Heart left ventricle (tissue), 16 donors: ENCODE measurements at regions not wholly inside any gene's neighbourhood (a gene's known extent, or its start where the extent isn't known, plus 50 kb on each side); places are given as distances from the start of the nearest gene placed in this dataset.
A peak's percentile ranks its signal among the peaks of the same experiment; 100 is the strongest.
"Not testable (repeated sequence)": the region's sequence is repeated elsewhere in the genome, so short reads cannot be mapped to it uniquely, and the experiment has no call there.

Experiments
- ATAC-seq, 4 donors: fragments of 200-7000 bp; cut with Tn5 transposase; one replicate each; pipeline ENCODE4 v1.9.1; 2020 to 2022; ENCODE audit warnings: moderate library complexity in 4 of 4, mild to moderate bottlenecking in 3 of 4, moderate number of reproducible peaks in 1 of 4
- DNase-seq, 5 donors: peaks; one replicate each; pipeline ENCODE4 v3.0.0-alpha.2; 2020
- H3K27ac ChIP-seq, 12 donors: fragments of 200-600 bp; sonication (generic) in 4 of 12; one replicate each; pipeline versions ENCODE4 v1.5.0 to v1.8.0; 2016 to 2022; ENCODE audit warnings: mild to moderate bottlenecking in 2 of 12
- H3K27me3 ChIP-seq, 9 donors: fragments of 200-600 bp; sonication (generic) in 2 of 9; one replicate each; pipeline versions ENCODE4 v1.5.1 to v1.8.0; 2016 to 2022; ENCODE audit warnings: mild to moderate bottlenecking in 3 of 9
- H3K36me3 ChIP-seq, 9 donors: fragments of 200-600 bp; sonication (generic) in 2 of 9; one replicate each; pipeline versions ENCODE4 v1.5.0 to v1.8.0; 2018 to 2022; ENCODE audit warnings: mild to moderate bottlenecking in 2 of 9
- H3K4me1 ChIP-seq, 12 donors: fragments of 200-600 bp; sonication (generic) in 4 of 12; one replicate each; pipeline versions ENCODE4 v1.5.0 to v1.8.0; 2016 to 2022; ENCODE audit warnings: mild to moderate bottlenecking in 3 of 12
- H3K4me3 ChIP-seq, 12 donors: fragments of 200-600 bp; sonication (generic) in 4 of 12; one replicate each; pipeline versions ENCODE4 v1.5.0 to v1.8.0; 2017 to 2022; ENCODE audit warnings: mild to moderate bottlenecking in 9 of 12, moderate library complexity in 4 of 12
- H3K9me3 ChIP-seq, 12 donors: fragments of 200-600 bp; sonication (generic) in 4 of 12; one replicate each; pipeline versions ENCODE4 v1.5.0 to v1.8.0; 2016 to 2022; ENCODE audit warnings: mild to moderate bottlenecking in 1 of 12
- POLR2A ChIP-seq, 2 donors: fragments of 450-650 bp; IDR thresholded peaks; one replicate each; pipeline ENCODE4 v1.6.1; 2017; ENCODE audit warnings: antibody characterized with exemption in 2 of 2, mild to moderate bottlenecking in 2 of 2, moderate library complexity in 2 of 2
- WGBS, 4 donors: extraction: QIAGEN DNeasy Blood & Tissue Kit in 2 of 4; methylation state at CpG; one replicate each; pipeline versions ENCODE4 v1.1.5 to v1.1.7; 2013 to 2018; 5-methylcytosine and 5-hydroxymethylcytosine counted together
- intact Hi-C, 10 donors: fragments of 100-400 bp; cut with DNase I; formaldehyde crosslinking; loops; one replicate each; pipeline versions ENCODE4 v1.11.1 to v1.14.2; 2022
- TF ChIP-seq, protein P1 (sequence below), 12 donors: fragments of 200-600 bp; sonication (generic) in 4 of 12; IDR thresholded peaks; one replicate each; pipeline versions ENCODE4 v1.5.0 to v1.8.0; 2018 to 2022; ENCODE audit warnings: antibody characterized with exemption in 12 of 12, mild to moderate bottlenecking in 5 of 12
- donor health status: ischemic (EF 13 %, LVEDD 7.1; RV severe dilation, severe dysfunction).
- donor health status: healthy with polysubstance abuse.
- donor health status: DM: no; HTN: yes; CAD: no.
- donor health status: DM: no; HTN: no; CAD: no.
- donor health status: ischemic (EF 25% LVEDD 6.9; RV normal size, moderate dysfunction).
- donor health status: ischemic (EF 25% LVEDD 5.7; RV mildly dilated, moderate dysfunction).
- donor health status: healthy.
- donor health status: DM: yes; HTN: yes; CAD: no.
- donor health status: ischemic (EF 35%, LVEDD 5.7; RV mildly dilated, moderate dysfunction).
- donor health status: nonischemic (EF 11% LVEDD 7.7; RV severe dilation, severe dysfunction).
- donor health status: DM: yes; HTN: yes; CAD: no.
- donor health status: PGD.
- donor health status: ischemic (EF 29% LVEDD 5.4; RV normal size, mild dysfunction).
- donor health status: nonischemic (EF 23%, LVEDD 6.1; RV moderate dilation, normal function).

DNA sequence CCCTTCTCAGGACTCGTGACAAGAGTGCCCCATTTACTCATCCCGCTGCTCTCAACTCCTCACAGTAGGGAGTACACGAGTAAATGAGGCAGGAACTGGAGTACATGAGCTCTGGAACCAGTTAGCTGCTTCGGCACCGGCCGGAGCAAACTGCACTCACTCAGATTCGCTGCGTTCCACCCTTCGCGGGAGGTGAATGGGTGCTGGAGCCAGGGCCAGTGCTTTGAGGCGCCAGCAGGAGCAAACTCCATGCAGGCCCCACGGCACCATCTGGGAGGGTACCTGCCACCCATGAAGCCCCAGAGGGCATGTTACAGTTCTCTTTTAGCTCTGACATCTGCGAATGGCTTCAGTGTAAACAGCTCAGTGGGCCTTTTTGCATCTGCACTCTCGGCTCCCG is 315.5 kb upstream of the GK2 start:
- ATAC-seq (no peak), DNase-seq (no peak)
- no peaks in the 10 kb centered on the region for H3K27me3 ChIP-seq
- H3K4me1 ChIP-seq = no peaks in the 10 kb centered on the region
- TF ChIP-seq POLR2A (IDR thresholded peaks at IDR 0.05) = no peak
- H3K4me3 ChIP-seq = no peak overlapping the region
- no peaks in the 10 kb centered on the region for H3K36me3 ChIP-seq
- 79 to 85% (median 80%) methylated on average over 14 to 15 of the region's 15 CpGs for WGBS, 4 donors
- peaks cover 0 to 4% (median 0%) of the 10 kb centered on the region in 12 donors for H3K9me3 ChIP-seq
- intact Hi-C loops = no loop called here
- no peak overlapping the region for H3K27ac ChIP-seq

DNA sequence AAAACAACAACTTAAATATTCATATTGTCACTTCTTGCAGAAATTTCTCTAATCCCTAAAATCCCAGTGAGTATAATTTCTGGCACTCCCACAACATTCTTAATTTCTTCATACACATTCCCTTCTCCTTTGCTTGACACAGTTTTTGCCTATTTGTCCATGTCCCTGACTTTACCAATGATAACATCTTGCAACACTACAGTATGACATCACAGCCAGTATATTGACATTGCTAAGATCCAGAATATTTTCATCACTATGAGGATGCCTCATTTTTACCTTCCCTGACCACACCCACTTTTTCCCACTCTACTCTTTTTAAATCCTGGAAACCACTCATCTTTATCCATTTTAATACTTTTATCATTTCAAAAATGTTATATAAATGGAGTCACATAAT is 292.3 kb upstream of the GK2 start:
- TF ChIP-seq, protein P1, sequence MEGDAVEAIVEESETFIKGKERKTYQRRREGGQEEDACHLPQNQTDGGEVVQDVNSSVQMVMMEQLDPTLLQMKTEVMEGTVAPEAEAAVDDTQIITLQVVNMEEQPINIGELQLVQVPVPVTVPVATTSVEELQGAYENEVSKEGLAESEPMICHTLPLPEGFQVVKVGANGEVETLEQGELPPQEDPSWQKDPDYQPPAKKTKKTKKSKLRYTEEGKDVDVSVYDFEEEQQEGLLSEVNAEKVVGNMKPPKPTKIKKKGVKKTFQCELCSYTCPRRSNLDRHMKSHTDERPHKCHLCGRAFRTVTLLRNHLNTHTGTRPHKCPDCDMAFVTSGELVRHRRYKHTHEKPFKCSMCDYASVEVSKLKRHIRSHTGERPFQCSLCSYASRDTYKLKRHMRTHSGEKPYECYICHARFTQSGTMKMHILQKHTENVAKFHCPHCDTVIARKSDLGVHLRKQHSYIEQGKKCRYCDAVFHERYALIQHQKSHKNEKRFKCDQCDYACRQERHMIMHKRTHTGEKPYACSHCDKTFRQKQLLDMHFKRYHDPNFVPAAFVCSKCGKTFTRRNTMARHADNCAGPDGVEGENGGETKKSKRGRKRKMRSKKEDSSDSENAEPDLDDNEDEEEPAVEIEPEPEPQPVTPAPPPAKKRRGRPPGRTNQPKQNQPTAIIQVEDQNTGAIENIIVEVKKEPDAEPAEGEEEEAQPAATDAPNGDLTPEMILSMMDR (IDR thresholded peaks at IDR 0.05) = no peak
- TF ChIP-seq POLR2A (IDR thresholded peaks at IDR 0.05) = no peak
- H3K27me3 ChIP-seq = no peaks in the 10 kb centered on the region
- H3K4me1 ChIP-seq = no peaks in the 10 kb centered on the region
- intact Hi-C loops = no loop called here
- no peaks in the 10 kb centered on the region for H3K9me3 ChIP-seq
- no peaks in the 10 kb centered on the region for H3K36me3 ChIP-seq
- ATAC-seq (no peak), DNase-seq (no peak)
- no peak overlapping the region for H3K27ac ChIP-seq
- no peak overlapping the region for H3K4me3 ChIP-seq

DNA sequence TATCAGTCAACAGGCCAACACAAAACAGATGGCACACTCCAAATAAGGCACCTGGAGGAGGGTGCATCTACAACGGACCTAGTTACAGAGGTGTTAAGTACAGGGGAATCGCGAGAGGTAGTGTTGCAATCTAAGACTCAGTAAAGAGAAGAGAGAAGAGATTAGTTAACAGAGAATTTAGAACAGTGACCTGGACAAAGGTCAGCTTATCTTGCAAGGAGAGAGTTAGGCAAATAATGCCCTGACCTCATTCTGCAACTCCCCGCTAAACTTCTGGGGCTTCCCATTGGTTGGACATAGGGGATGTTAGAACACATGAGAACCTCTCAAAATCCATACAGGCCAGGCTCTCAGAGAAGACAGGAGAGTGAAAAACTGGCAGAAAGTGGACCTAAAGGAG is 289.4 kb upstream of the GK2 start:
- Histone ChIP-seq H3K9me3 (peaks cover 0 to 26% (median 5%) of the 10 kb centered on the region in 12 donors), H3K4me1 (no peaks in the 10 kb centered on the region), H3K27ac (no peak overlapping the region), H3K4me3 (no peak overlapping the region), H3K36me3 (no peaks in the 10 kb centered on the region), H3K27me3 (no peaks in the 10 kb centered on the region)
- WGBS, 4 donors = 55 to 68% (median 64%) methylated on average over 4 of the region's 4 CpGs
- TF ChIP-seq POLR2A (IDR thresholded peaks at IDR 0.05) = no peak
- TF ChIP-seq, protein P1 (IDR thresholded peaks at IDR 0.05) = no peak
- DNase-seq (no peak), ATAC-seq (no peak)
- intact Hi-C loops = no loop called here

DNA sequence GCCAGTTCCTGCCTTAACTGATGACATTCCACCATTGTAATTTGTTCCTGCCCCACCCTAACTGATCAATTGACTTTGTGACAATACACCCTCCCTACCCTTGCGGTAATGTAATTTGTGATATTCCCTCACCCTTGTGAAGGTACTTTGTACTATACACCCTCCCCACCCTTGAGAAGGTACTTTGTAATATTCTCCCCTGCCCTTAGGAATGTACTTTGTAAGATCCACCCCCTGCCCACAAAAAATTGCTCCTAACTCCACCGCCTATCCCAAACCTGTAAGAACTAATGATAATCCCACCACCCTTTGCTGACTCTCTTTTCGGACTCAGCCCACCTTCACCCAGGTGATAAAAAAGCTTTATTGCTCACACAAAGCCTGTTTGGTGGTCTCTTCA is 288.5 kb upstream of the GK2 start:
- 82 to 93% (median 84%) methylated on average over 3 of the region's 3 CpGs for WGBS, 4 donors
- H3K4me3 ChIP-seq, H3K36me3 ChIP-seq, H3K4me1 ChIP-seq, H3K27ac ChIP-seq, DNase-seq, ATAC-seq, H3K27me3 ChIP-seq, intact Hi-C loops: not testable (repeated sequence)
- peaks cover 0 to 26% (median 5%) of the 10 kb centered on the region in 12 donors for H3K9me3 ChIP-seq

DNA sequence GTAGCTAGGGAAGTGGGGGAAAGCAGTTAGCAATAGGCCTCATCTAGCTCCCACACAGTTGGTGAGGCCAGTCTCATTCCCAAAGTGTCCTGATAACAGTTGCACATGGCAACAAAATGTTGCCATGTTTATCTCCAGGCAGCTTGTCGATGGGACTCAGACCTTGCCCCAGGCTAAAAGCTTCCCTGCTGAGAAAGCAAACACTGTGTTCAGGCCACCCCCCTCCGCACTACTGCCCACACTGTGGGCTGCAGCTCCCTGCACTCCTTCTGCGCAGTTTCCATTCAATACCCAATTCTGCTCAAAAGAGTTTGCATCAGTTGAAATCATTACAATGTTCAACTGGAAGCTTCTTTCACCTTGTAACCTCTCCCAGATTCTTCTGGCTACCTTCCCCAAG is 287.8 kb upstream of the GK2 start:
- intact Hi-C loops = no loop called here

More for the DNA sequence above, 287.8 kb upstream of the GK2 start:
- Histone ChIP-seq H3K4me3 (no peak overlapping the region), H3K9me3 (peaks cover 0 to 26% (median 5%) of the 10 kb centered on the region in 12 donors), H3K4me1 (no peaks in the 10 kb centered on the region), H3K27ac (no peak overlapping the region), H3K36me3 (no peaks in the 10 kb centered on the region), H3K27me3 (no peaks in the 10 kb centered on the region)
- no peak for TF ChIP-seq POLR2A (IDR thresholded peaks at IDR 0.05)
- TF ChIP-seq, protein P1 (IDR thresholded peaks at IDR 0.05) = no peak
- no peak for ATAC-seq
- 70 to 74% (median 72%) methylated on average over 3 of the region's 3 CpGs for WGBS, 4 donors
- DNase-seq = peak in 1 of 5 donors; percentile 46
